CD1c-positive myeloid dendritic cell (primary cell): ENCODE measurements at regions not wholly inside any gene's neighbourhood (a gene's known extent, or its start where the extent isn't known, plus 50 kb on each side); places are given as distances from the start of the nearest gene placed in this dataset.
"Not testable (repeated sequence)": the region's sequence is repeated elsewhere in the genome, so short reads cannot be mapped to it uniquely, and the experiment has no call there.

Source experiments
- DNase-seq: peaks from one replicate; pipeline ENCODE4 v3.0.0-alpha.2; 2016; ENCODE audit errors: extremely low spot score

DNA sequence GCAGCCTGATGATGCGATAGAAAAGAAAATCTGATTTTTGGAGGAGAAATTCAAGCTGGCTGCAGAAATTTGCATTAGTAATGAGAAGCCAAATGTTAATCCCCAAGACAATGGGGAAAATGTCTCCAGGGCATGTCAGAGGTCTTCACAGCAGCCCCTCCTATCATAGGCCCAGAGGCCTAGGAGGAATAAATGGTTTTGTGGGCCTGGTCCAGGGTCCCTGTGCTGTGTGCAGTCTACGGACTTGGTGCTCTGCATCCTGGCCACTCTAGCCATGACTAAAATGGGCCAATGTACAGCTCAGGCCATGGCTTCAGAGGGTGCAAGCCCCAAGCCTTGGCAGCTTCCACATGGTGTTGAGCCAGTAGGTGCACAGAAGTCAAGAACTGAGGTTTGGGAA is 303.8 kb upstream of the SEMA3C start:
- DNase-seq: not testable (repeated sequence)

DNA sequence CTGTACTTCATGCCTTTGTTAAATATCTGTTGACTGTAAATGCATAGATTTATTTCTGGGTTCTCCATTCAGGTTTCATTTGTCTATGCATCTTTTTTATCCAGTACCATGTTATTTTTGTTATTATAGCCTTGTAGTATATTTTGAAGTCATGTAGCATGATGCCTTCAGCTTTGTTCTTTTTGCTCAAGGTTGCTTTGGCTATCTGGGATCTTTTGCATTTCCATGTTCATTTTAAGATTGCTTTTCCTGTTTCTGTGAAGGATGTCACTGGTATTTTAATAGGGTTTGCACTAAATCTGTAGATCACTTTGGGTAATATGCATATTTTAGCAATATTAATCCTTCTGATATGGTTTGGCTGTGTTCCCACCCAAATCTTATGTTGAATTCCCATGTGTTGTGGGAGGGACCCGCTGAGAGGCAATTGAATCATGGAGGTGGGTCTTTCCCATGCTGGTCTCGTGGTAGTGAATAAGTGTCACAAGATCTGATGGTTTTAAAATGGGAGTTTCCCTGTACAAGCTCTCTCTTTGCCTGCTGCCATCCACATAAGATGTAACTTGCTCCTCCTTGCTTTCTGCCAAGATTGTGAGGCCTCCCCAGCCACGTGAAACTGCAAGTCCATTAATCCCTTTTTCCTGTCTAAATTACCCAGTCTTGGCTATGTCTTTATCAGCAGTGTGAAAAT is 302.8 kb upstream of the SEMA3C start:
- no peak for DNase-seq

DNA sequence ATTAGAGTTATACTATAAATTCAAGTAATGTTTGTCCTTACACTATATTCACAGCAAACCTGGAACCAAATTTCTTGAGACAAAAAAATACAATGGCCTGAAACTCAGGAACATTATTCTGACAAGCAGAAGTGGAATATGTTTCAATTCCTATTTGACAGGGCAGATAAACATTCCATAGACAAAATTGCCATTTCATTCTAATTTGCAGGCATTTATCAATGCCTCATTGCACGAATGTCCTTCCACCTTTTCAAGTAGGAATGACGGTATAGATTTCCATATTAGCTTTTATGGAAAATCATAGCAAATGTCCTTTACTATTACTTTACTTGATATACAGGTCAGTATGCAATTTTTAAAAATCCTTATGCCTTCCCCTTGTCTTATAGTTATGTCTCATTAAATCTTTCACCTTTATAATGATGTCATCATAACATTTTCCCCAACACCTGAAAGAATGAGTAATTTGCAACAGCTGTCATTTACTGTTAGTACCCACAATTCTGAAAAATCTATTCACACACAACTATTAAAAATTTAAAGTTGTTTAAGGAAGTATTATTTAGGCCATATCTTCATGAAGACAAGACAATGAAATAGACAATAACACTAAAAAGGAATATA is 299.7 kb upstream of the SEMA3C start:
- DNase-seq: no peak

DNA sequence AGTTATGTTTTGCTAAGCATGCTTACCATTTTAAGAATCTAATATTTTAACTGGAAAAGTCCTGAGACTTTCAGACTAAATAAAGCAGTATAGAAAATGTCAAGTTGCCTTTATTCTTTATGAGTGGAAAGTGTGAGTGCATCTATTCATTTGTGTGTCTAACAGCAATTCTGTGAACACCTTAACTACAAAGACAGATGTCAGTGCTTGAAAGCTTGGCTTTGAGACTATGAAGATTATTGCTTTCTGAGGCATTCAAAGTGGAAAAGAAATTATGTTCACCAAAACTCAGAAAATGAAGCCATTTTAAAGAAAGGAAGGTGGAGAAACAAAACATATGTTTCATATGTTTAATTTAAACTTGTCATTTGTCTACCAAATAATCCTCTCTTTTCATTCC is 294.5 kb upstream of the SEMA3C start:
- DNase-seq: no peak

DNA sequence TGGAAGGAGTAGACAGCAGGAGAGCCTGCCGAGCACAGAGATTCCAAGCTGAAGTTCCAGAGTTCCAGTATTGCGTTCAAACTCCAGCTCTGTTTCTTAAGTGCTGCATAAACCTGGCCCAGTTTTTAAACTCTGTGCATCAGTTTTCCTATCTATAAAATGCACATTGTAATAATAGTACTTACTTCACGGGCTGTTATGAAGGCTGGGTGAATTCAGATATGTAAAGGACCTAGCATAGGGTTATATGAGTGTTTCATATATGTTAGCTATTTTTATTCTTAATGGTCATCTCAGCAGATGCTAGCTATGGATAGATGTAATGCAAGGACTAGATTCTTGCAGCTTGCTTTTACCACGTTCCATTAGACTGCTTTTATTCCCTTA is 293.1 kb upstream of the SEMA3C start:
- DNase-seq: no peak

DNA sequence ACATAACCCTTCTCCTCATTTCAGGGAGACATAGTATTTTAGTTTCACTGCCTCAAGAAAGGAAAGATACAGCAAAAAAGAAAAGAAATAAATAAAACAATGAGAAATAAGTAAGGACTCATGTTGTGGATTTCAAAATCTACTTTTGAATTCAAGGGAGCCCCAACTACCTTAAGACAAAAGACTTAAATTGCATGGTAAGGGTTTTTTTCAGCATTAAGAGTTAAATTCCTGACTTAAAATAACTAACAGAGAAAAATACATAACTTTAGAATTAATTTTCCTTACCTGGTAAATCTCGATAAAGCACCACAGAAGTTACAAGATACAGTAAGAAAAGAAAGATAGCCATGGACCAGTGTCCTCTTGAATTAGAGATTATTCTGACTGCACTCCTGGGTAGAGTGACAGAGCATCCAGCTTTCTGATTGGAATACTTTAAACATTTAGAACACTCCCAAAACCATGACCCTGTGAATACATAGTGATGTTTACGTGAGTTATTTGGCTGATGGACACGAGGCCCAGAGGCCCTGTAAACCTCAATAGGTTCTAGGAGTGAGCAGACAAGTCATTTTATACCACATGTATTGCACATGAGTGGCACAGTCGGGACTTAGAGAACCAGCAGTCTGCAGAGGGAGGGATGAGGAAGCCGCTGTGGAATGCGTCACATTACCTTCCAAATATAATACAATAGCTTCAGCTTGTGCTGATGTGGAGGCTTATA is 292.5 kb upstream of the SEMA3C start:
- no peak for DNase-seq

DNA sequence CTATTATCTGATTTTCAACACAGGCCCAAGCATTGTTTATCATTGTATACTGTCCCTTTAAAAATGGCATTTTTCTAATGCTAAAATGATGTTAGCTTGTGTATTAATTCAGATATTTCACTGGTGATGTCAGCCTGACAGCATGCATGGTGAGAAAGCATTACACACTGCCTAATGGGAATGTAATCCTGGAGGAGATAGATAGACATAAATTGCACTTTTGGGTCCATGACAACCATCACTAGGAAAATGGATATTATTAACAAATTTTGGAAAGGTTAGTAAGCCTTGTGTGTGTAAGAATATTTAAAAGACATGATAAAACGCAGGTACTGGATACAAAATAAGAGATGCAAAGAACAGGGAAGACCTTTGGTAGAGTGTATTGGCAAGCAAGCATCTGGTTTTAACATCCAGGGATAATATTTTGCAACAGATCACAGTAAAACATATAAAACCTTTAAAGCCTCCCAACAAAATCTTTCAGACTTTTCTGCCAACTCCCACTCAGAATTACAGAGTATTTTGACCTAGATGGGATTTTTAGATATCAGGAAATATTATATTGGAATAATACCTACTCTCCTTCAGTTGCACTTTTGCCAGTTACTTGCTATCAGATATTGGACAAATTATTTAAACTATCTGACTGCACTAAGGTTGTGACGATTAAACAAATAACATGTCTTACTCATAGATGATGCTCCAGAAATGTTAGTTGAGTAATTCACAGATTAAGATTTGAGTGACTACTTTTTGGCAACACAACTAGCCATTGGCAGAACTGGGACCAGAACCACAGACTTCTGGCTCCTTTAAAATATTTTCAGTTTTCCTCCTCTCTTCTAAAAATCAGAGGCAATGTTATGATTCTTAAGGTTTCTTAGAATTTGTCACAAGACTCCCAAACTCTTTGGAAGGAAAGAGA is 291.6 kb upstream of the SEMA3C start:
- DNase-seq: no peak

DNA sequence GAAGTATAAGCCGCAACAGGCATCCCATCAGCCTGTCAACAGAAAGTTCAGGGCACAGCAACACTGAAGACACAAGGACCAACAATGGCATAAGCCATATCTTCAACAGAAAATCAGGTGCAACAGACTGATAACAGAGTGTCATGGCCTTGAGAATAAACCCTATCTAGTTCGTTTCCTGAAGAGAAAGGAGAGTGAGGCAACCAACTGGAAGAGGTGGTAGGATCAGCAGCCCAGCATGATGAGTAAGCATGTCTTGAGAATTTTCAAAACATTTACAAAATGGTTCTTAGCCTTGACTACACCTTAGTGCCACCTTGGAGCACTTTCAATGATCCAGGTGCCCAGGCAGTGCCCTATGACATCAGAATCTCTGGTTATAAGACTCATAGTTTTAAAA is 290.2 kb upstream of the SEMA3C start:
- DNase-seq: no peak

DNA sequence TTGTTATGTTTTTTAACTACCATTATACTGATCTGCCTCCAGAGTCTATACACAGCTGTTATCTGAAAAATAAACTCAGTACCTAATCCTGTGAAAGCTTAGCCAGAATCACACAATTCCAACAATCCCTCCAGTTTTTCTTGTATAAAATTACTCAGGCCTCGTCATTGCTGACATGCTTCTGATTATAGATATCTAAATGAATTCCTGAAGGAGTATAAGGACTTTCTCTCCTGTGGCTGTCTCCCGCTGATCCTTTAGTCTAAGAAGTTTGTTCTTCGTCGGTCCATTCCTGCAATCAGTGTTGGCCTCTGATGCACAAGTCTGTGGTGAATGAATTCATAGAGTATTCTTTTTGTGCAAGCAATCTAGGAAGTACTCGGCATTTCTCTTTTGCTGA is 288.9 kb upstream of the SEMA3C start:
- DNase-seq: no peak

DNA sequence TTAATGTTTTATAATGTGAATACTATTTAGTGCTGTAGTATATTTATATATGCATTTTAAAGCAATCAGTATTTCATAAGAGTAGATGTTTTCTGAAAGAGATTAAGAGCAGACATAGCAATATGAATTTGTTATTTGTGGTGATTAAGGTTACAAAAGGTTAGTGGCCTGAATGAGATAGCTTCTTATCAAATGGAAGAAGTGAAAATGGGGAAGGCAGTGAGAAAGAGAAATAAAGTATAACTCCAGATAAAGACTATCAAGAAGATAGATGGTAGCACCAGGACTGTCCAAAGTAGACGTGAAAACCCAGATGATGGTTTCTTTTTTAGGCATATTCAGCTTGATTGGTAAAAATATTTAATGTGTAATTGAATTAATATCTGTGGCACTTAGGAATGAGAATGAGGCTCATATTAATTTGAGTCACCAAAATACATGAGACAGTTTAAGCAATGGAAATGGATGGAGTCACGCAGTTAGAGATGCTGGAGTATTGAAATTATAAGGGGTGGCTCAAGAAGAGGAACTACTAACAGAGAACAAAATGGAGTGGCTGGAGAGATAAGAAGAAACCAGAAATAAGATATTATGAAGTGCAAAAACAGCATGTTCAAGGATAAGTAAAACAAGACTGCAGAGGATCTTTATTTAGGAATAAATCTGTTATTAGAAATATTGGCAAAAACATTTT is 288.0 kb upstream of the SEMA3C start:
- DNase-seq: no peak

DNA sequence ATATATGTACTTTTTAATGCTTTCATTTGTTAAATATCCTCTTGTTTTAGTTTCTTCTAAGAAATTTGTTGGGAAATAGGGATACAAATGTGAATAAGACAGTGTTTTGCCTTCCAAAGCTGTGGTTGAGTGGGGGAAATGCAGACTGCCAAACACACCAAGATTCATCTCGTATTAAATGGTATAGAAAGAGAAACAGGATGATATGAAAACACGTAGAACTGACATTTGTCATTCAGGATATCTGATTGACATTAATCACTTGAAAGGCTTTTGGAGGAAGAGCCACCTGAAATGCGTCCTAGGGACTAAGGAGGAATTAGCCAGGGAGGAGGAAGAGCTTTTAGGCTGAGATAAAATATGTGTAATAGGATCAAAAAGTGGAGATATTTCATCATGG is 287.4 kb upstream of the SEMA3C start:
- DNase-seq: no peak

DNA sequence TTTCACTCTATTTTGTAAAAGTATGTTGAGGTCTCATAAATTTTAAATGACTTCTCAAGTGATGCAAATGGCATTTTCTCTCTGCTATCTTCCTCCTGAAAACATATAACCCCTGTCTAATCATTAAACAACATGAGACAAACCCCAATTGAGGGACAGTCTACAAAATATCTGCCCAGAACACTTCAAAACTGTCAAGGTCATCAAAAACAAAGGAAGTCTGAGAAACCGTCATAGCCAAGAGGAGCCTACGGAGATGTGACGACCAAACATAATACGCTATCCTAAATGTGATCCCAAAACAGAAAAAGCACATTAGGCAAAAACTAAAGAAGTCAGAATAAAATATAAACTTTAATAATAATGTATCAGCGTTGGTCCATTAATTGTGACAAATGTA is 282.3 kb upstream of the SEMA3C start:
- no peak for DNase-seq

DNA sequence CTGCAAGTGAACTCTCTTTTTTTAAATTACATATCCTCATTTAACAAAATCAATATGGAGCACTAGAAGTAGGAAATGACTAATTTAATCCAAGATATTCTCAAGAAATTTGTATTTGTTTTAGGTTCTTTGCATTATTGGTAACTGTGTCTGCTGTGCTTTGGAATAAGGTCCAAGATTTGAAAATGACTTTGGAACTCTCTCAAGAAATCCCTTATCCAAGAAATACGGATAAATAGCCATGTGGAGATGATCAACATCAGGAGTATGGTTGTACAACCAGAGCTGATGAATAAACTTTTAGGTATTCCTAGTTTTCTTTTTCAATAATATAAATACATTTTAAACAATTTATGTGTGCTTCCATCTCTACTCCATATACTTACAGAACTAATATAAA is 279.9 kb upstream of the SEMA3C start:
- DNase-seq: no peak

DNA sequence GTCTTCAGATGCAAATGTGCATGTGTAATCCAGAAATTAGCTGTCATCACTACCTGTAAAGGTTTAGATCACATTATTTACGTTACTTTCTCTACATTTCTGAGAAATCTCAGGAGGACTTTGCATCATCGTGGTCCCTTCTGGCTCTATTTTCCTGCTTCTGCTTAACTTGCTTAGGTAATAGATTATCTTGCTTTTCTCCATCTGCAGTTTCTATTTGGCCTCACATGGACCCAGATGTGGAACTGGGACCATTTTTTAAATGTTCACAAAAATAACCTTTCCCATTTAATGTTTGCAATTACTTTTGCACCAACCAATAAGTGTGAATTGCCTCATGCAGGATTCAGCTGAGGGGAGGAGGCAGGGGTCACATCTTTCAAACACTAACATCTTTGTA is 278.4 kb upstream of the SEMA3C start:
- no peak for DNase-seq

DNA sequence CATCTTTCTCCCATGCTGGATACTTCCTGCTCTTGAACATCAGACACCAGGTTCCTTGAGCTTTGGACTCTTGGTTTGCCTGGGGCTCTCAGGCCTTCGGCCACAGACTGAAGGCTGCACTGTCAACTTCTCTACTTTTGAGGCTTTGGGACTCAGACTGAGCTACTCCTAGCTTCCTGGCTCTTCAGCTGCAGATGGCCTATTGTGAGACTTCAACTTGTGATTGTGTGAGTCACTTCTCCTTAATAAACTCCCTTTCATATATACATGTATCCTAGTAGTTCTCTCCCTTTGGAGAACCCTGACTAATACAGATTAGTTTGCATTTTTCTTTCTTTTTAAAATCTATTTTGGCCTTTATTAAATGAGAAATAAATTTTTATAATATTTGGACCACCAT is 276.2 kb upstream of the SEMA3C start:
- DNase-seq: no peak

DNA sequence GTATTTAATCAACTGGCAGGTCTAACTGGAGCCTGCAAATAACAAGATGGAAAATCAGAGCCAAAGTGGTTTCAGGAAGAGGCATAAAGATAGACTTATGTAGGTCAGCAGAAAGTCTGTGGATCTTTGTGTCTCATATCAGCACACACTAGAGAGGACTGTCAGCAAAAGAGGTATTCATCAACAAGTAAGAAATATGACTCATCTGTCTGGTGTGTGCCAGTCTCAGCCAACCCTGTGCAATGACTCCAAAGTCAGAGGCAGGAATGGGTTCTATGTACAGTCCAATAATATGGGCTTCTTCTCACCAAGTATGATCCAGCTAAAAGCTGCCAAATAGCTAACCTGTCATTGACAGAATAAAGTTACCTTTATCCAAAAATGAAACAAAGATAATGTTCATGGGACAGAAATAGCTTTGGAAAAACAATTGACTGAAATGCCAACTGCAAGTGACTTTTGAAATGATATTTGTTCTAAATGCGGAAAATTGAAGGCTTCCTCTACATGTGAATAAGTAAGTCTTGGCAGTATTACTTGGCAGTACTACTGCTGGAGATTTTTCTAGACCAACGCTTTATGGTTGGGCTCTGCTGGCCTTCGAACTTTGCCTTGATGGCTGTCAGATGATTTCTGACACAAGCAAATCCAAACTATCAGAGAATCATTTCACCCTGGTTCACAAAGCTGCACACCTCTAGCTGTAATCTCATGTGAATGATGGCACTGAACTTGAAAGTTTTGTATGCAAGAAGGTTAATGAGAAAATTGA is 272.3 kb upstream of the SEMA3C start:
- no peak for DNase-seq

DNA sequence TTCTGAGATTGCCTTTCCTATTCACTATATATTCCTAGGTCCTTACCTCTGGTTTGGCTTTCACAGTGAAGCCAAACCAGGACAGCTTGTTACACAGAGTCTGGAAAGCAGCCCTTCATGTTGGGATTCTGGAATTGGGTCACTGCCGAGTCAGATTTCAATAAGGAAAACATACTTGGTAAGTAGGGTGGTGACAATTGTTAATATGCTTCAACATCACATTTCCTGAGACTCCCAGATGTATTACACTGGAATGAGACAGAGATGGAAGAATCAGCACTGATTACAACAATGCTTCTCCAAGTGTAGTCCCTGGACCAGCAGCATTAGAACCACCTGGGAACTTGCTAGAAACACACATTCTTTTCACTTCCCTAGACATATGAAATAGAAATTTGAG is 268.9 kb upstream of the SEMA3C start:
- DNase-seq: no peak

DNA sequence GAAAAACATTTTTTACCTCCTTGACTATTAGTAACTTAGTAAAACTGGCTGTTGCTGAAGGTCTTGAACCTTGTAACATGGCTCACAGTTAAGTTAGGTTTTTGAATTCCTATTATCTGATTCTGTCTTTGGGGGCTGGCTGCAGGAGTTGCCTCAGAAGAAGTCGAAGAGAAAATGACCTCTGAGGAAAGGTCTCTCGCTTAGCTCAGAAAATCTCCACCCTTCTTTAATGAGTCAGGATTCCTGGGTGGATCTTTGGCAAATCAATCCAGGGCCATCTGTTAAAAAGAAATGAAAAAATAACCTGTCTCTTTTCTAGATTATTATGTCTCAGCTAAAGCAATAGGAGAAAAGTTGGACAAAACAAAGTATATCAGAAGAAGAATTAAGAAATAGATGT is 267.8 kb upstream of the SEMA3C start:
- no peak for DNase-seq

DNA sequence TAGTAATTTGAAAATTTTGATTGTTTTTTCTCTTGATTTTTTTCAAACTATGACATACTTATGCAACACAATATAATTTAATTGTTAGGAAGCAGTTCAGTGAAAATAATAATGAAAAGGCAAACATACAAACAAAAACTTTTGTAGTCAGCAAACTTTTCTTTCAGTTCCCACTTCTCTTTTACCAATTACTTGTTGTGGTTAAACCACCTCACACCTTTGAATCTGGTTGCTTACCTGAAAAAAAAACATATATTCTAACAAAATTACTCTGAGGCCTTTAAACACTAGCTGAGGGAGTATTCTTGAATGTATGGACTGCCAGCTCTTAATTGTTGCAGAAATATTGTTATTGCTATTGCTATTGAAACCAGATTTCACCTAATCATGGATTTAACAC is 266.2 kb upstream of the SEMA3C start:
- no peak for DNase-seq

DNA sequence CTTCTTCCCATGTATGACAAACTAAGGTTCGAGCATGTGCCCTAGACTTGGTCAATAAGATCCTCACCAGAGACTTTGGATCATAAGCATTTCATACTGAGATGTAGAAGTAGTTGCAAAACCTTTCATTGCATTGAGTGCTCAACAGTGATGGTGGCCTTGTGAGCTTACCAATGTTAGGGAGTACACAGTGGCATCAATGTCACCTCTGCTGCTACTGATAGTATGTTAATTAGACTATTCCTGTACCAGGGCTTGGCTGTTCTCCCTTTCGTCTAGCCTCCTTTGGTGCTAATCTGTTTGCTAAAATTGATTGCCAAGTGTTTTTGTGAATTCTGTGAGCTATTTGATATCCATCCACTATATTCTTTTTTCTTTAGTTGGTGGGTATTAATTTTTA is 264.5 kb upstream of the SEMA3C start:
- DNase-seq: no peak

DNA sequence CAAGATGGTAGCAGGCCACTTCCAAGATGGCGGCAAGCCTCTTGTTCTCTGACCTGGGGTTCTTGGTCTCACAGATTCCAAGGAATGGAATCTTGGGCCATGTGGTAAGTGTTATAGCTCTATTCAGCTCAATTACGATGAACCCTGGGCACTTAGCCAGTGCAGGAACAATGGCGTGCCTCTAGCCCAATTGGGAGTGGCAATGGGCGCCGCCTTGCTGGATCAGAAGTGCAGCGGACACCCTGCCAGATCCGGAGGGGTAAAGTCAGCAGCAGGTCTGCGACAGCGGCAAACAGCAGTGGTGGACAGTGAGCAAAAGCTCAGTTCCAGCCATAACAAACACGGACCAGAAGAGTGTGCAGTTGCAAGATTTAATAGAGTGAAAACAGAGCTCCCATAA is 263.2 kb upstream of the SEMA3C start:
- DNase-seq: not testable (repeated sequence)
